ENCODE measurements at regions not wholly inside any gene's neighbourhood (a gene's known extent, or its start where the extent isn't known, plus 50 kb on each side); places are given as distances from the start of the nearest gene placed in this dataset.

DNA sequence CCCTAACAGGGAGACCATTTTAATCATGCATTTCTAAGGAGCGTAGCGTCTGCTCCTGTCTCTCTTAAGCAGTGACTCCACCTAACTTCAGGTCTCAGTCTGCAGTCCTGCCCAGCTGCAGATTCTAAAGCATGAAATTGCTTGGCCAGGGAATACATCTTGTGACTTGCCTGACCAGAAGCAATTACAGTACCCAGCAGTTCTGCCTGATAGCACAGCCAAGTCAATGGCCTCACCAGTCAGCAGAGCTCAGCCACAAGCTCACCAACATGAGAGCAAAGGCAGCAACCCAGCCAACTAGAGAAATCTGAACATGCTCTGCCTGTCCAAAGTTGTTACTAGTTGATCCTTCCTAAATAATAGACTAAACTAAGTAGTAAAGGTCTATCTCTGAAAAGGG, 2011.9 kb upstream of the PCDH10 start:
- H3K36me3 ChIP-seq (ENCODE audit: control insufficient read depth in 4 of 4, insufficient read depth in 4 of 4, low read length in 4 of 4) = no peaks in the 10 kb centered on the region
- H3K4me1 ChIP-seq (ENCODE audit: control insufficient read depth in 5 of 5, insufficient read depth in 5 of 5, low read length in 5 of 5) = no peaks in the 10 kb centered on the region
- 95 to 96% methylated on average over 2 of the region's 2 CpGs for WGBS, 2 donors
- no peak overlapping the region for H3K9ac ChIP-seq (ENCODE audit: insufficient read depth in 1 of 2, low read length in 2 of 2)
- no peak for ATAC-seq (ENCODE audit: insufficient read depth, low FRiP score)
- no peaks in the 10 kb centered on the region for H3K27me3 ChIP-seq (ENCODE audit: control insufficient read depth in 3 of 3, insufficient read depth in 3 of 3, low read length in 2 of 3)
- no peak for TF ChIP-seq CTCF (IDR thresholded peaks at IDR 0.05; ENCODE audit: control extremely low read depth, extremely low read depth)
- no peak for DNase-seq
- no peak overlapping the region for H3K27ac ChIP-seq (ENCODE audit: low read depth in 1 of 2, low read length in 1 of 2)
- no peak overlapping the region for H3K4me3 ChIP-seq
- H3K9me3 ChIP-seq (ENCODE audit: control insufficient read depth in 4 of 4, insufficient read depth in 3 of 4, low read length in 3 of 4) = no peaks in the 10 kb centered on the region

GRCh38 chr4:131159261-131159660, 1989.8 kb upstream of the PCDH10 start:
- no peak for TF ChIP-seq CTCF (IDR thresholded peaks at IDR 0.05; ENCODE audit: control extremely low read depth, extremely low read depth)
- no peak overlapping the region for H3K4me3 ChIP-seq
- ATAC-seq (ENCODE audit: insufficient read depth, low FRiP score) = no peak

DNA sequence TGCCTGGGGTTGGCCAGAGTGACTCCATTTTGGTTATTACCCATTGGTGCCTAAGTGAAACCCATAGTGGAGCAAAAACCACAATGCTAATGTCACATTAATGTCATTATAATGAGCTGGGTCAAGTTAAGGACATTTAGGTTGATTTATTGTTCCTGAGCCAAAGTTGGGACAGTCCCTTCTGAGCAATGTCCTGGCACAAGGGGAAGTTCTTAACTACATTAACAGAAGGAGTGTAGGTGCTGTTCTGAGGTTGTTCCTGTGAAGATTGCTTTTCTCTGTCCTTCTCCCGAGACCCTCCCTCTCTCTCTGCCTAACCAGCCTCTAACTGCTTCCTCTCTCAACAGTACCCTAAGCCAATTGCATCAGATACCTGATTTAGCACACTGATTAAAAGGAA, 1956.8 kb upstream of the PCDH10 start:
- no peak overlapping the region for H3K27ac ChIP-seq (ENCODE audit: low read depth in 1 of 2, low read length in 1 of 2)
- H3K9ac ChIP-seq (ENCODE audit: insufficient read depth in 1 of 2, low read length in 2 of 2) = no peak overlapping the region
- ATAC-seq (ENCODE audit: insufficient read depth, low FRiP score) = no peak

More at GRCh38 chr4:131159261-131159660, 1989.8 kb upstream of the PCDH10 start:
- no peaks in the 10 kb centered on the region for H3K27me3 ChIP-seq (ENCODE audit: control insufficient read depth in 3 of 3, insufficient read depth in 3 of 3, low read length in 2 of 3)
- H3K27ac ChIP-seq (ENCODE audit: low read depth in 1 of 2, low read length in 1 of 2) = no peak overlapping the region
- 81 to 90% methylated on average over 1 of the region's 1 CpG for WGBS, 2 donors
- no peaks in the 10 kb centered on the region for H3K4me1 ChIP-seq (ENCODE audit: control insufficient read depth in 5 of 5, insufficient read depth in 5 of 5, low read length in 5 of 5)
- DNase-seq = no peak
- H3K9me3 ChIP-seq (ENCODE audit: control insufficient read depth in 4 of 4, insufficient read depth in 3 of 4, low read length in 3 of 4) = no peaks in the 10 kb centered on the region
- H3K9ac ChIP-seq (ENCODE audit: insufficient read depth in 1 of 2, low read length in 2 of 2) = no peak overlapping the region
- no peaks in the 10 kb centered on the region for H3K36me3 ChIP-seq (ENCODE audit: control insufficient read depth in 4 of 4, insufficient read depth in 4 of 4, low read length in 4 of 4)

More for the DNA sequence above, 1956.8 kb upstream of the PCDH10 start:
- DNase-seq = no peak
- Histone ChIP-seq H3K4me3 (no peak overlapping the region), H3K27me3 (ENCODE audit: control insufficient read depth in 3 of 3, insufficient read depth in 3 of 3, low read length in 2 of 3) (no peaks in the 10 kb centered on the region), H3K9me3 (ENCODE audit: control insufficient read depth in 4 of 4, insufficient read depth in 3 of 4, low read length in 3 of 4) (peaks cover 0 to 3% (median under 1%) of the 10 kb centered on the region in 4 donors), H3K36me3 (ENCODE audit: control insufficient read depth in 4 of 4, insufficient read depth in 4 of 4, low read length in 4 of 4) (no peaks in the 10 kb centered on the region), H3K4me1 (ENCODE audit: control insufficient read depth in 5 of 5, insufficient read depth in 5 of 5, low read length in 5 of 5) (no peaks in the 10 kb centered on the region)
- 77 to 88% methylated on average over 1 of the region's 1 CpG for WGBS, 2 donors
- TF ChIP-seq CTCF (IDR thresholded peaks at IDR 0.05; ENCODE audit: control extremely low read depth, extremely low read depth) = no peak

All from lung (tissue), 11 donors.